ENCODE measurements at regions not wholly inside any gene's neighbourhood (a gene's known extent, or its start where the extent isn't known, plus 50 kb on each side); places are given as distances from the start of the nearest gene placed in this dataset.

DNA sequence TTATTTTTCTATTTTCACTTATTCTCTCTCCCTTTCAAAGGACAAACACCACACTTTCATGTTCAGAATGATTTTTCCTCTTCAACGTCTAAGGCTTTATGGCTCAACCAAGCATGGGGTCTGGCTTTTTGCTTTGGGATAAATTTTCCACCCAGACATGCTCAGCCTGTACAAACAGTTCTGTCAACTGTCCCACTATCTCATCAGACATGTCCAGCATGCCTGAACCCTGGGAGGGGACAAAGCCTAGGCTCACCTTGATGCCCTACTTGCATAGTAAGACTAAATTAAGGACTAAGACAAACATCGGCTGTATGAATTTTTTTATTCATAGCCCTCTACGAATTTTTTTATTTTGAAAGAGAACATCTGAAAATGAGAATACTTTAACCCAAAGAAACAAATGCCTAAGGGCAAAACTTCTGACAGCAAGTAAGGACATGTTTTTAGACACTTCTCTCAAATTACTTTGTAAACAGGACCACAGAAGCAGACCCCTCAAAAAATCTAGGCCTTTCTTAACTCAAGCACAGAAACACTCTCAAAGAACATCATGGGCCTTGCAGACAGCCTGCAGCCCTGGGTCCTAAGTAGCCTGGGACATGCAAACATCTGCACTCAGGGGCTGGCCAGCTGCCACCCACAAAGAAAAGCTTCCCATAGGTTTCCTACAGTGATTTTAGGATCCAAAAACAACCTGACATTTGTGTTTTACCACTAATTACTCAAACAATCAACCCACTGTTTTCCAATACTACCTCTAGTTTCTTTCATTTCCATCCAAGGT is 72.3 kb upstream of the PALMD start:
- DNase-seq (ENCODE audit: low read depth) = no peak

DNA sequence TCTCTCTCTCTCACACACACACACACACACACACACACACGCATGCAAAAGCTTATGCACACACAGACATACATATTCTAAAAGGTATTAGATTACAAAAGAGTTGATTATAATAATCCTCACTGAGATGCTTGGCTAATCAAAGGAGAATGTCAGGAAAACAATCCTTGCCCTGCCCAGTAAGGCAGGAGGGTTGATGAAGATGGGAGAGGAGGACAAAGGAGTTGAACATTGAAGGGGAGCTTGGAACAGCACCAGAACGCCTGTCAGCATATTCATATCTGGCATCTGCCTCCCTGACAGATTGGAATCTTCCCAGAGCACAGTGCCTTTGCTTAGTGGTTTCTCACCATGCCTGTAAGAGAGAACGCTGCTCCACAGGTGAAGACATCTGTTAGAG is 68.6 kb upstream of the PALMD start:
- no peak for DNase-seq (ENCODE audit: low read depth)

DNA sequence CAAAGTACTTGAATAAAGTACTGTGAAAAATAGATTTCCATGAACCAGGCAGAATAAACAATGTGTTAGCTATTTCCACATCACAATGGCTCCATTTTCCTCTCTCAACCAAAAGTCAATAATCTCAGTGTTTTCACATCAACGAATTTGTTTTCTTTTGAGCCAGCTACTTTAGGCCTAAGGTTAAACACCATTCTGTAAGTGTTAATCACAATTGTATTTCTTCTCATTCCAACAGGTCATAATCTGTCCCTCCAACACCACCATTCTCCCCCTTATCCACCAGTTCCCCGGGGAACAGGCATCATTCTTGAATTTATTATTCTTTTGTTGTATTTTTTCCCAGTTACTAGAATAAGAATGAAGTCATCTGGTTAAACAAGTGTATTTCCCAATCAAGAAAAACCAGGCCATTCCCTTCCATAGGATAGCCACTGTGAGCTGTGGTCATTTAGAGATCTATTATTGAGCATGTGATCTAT is 66.2 kb upstream of the PALMD start:
- no peak for DNase-seq (ENCODE audit: low read depth)

DNA sequence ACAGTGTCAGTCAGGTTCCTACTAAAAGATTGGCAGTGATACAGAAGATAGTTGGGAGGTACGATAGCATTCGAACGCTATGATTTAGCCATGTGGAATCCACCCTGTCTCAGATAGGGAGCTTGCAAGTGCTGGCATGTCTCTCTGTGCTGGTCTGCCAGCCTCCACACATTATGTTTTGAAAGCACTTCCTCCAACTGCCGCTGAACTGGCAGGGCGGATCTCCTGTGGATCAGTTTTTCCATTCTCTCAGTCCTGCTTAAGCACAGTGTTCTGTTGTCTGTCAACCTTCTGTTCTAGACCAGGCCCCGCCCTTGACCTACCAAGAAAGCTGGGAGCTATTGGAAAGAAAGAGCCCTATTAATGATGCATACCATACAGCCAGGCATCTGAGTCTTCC is 65.5 kb upstream of the PALMD start:
- DNase-seq (ENCODE audit: low read depth) = no peak

DNA sequence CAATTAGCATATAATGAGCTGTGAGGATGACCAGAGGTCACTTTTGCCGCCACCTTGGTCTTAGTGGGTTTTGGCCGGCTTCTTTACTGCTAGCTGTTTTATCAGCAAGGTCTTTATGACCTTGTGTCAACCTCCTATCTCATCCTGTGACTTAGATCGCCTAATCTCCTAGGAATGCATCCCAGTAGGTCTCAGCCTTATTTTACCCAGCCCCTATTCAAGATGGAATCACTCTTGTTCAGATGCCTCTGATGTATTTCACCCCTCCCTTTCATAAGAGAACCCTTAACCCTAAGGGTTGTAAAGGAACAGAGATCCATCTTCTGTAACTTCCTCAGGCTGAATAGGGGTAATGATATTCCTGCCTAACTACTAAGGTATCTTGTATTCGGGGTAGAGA is 58.9 kb upstream of the PALMD start:
- DNase-seq (ENCODE audit: low read depth) = no peak

DNA sequence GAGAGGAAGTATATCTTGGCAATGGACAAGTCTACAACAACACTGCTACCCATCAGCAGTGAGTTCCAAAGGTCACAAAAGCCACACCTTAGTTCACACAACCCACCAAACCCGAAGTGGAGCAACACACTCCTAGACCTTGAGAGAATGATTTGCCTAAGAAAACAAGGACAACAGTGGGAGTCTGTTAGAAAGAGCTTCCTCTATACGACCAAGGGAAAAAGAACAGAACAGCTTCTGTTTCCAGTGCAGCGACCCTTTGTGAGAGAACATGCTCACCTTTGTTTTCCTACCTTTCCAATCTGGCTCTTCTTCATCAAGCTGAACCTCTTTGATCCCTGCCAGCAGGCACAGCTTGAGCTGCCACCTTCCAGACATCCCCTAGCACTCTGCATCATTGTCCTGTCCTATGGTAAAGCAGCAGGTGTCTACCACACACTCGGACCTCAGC is 56.7 kb upstream of the PALMD start:
- no peak for DNase-seq (ENCODE audit: low read depth)

DNA sequence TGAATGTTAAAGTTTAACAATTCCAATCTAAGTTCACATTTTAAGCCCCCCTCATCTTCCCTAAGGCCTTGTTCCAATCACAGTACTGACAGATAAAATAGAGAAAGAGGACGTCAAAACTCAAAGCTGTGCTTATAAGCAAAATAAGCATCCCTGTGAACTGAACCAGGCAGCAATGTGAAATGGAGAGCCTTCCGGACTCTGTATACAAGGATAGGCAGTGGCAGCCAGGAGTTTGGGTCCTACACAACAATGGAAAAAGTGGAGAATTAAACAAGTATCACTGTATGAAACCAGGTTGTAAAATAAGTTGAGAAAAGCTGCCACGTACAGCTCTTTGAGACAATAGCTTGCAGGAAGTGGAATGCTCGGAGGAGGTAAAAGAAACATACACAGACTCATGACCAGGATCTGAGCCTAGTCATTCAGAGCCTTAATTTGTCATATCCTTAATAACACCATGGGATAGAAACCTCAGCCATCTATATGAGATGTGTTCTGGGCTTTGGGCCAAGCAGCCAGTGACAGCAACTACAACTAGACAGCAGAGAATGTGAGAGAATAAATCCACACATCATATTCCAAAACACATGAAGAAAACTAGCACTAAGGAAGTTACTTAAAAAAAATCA is 55.2 kb upstream of the PALMD start:
- no peak for DNase-seq (ENCODE audit: low read depth)

DNA sequence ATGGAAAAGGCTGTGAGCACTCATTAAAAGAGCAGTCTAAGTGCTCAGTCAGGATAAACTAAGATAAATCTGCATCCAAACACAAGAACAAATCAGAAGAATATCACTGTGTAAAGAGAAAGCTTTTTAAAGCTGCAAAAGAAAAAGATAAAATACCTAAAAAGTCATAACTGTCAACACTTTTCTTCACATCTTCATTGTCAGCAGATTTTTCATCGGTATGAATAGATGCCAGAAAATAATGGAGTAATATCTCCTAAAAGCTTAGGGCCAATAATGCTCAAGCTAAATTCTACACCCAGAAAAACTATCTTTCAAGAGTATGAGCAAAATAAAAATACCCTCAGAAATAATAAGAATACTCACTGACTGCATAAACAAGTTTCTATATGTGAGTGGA is 54.0 kb upstream of the PALMD start:
- DNase-seq (ENCODE audit: low read depth) = no peak

DNA sequence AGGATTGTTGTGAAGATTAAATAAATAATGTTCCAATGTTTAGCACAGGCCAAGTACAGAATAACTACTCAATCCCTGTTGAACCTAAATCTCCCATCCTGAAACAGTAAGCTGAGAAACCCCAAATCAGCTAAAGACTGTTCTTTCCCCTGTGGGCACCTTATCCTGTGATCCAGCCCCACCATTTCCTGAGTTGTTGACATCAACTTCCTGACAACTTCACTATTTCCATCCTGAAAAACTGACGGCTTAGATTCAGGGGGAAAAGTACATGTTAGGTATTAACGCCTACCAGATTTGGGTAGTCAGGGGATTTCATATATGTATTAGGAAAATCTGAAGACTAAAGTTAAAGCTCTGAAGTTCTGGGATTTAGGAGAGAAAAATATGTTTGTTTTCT is 51.7 kb upstream of the PALMD start:
- no peak for DNase-seq (ENCODE audit: low read depth)

DNA sequence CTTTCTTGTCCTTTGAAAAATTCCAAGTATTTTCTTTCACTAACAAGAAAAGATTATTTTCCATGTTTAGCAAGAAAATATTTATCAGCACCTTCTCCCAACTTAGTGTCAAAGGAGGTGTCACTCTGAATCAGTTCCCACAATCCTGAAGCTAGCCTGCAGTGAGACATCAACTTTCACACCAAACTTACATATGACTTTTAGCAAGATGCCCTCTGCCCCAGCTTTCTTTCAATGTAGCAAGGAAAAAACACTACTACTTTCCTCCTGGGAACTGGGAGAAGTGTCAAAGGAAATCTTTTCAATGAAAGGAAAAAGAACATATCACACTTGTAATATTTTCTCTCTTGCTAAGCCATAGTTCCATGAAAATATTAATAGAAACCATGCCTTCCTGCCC is 50.9 kb upstream of the PALMD start:
- no peak for DNase-seq (ENCODE audit: low read depth)

DNA sequence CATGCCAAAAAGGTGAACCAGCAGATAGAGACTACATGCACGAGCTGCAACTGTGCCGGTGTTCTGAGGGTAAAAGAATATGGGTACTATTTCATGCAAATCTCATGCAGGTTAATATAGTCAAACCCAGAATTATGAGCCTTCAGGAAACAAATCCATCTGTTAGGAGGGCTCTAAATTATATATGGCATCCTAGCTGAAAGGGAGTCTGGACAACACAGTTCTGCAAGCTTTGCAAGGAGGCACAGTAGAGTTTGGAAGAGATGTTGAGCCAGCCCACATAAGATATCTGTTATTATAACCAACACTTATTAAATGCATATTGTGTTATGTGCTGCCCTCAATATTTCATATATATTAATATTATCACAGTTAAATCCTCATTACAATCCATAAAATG is 50.5 kb upstream of the PALMD start:
- DNase-seq (ENCODE audit: low read depth) = no peak
